Keratinocyte (primary cell): ENCODE measurements at regions not wholly inside any gene's neighbourhood (a gene's known extent, or its start where the extent isn't known, plus 50 kb on each side); places are given as distances from the start of the nearest gene placed in this dataset.

Experiments
- EZH2 ChIP-seq: IDR thresholded peaks from one replicate; pipeline ENCODE4 v1.6.1; 2012; ENCODE audit warnings: inconsistent platforms, mild to moderate bottlenecking, low read length, moderate library complexity
- TF ChIP-seq, protein P1 (sequence below), 3 experiments: IDR thresholded peaks in 1 of 3; conservative IDR thresholded peaks in 1 of 3; optimal IDR thresholded peaks in 1 of 3; 2 replicates in 2 of 3; 3 replicates in 1 of 3; pipeline versions ENCODE3 to v1.5.1; 2011; ENCODE audit warnings: low read length in 3 of 3, mild to moderate bottlenecking in 3 of 3, moderate library complexity in 2 of 3, control low read depth in 1 of 3, inconsistent platforms in 1 of 3; ENCODE audit not compliant: insufficient read depth in 2 of 3; ENCODE audit errors: extremely low read depth in 1 of 3

DNA sequence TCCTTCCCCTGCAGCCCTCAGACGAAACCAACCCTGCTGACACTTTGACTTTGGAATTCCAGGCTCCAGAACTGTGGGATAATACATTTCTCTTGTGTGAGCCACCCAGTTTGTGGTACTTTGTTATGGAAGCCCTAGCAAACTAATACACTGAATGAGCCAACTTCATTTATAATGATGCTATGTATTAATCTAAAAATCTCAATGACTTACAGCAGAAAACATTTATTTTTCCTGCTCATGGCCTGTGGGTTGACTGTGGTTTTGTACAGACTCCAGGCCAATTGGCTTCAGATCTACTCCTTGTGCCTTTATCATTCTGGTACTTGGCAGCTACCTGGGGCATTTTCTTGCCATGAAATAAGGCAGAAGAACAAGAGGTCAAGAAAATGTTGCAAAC is 152.4 kb downstream of the EBLN2 start:
- TF ChIP-seq, protein P1, sequence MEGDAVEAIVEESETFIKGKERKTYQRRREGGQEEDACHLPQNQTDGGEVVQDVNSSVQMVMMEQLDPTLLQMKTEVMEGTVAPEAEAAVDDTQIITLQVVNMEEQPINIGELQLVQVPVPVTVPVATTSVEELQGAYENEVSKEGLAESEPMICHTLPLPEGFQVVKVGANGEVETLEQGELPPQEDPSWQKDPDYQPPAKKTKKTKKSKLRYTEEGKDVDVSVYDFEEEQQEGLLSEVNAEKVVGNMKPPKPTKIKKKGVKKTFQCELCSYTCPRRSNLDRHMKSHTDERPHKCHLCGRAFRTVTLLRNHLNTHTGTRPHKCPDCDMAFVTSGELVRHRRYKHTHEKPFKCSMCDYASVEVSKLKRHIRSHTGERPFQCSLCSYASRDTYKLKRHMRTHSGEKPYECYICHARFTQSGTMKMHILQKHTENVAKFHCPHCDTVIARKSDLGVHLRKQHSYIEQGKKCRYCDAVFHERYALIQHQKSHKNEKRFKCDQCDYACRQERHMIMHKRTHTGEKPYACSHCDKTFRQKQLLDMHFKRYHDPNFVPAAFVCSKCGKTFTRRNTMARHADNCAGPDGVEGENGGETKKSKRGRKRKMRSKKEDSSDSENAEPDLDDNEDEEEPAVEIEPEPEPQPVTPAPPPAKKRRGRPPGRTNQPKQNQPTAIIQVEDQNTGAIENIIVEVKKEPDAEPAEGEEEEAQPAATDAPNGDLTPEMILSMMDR (optimal IDR thresholded peaks at IDR 0.05 in 1 of 3, IDR thresholded peaks at IDR 0.05 in 1 of 3, conservative IDR thresholded peaks at IDR 0.05 in 1 of 3; ENCODE audit: extremely low read depth in 1 of 3, insufficient read depth in 2 of 3, low read length in 3 of 3) = no peak
- no peak for TF ChIP-seq EZH2
